ENCODE measurements at regions not wholly inside any gene's neighbourhood (a gene's known extent, or its start where the extent isn't known, plus 50 kb on each side); places are given as distances from the start of the nearest gene placed in this dataset.

GRCh38 chr3:182384221-182384620 lies 409.1 kb upstream of the ATP11B start:
- TF ChIP-seq CTCF (conservative IDR thresholded peaks at IDR 0.05) (no peak), ZFX (IDR thresholded peaks at IDR 0.05) (no peak)
- H3K27ac ChIP-seq = no peak overlapping the region

GRCh38 chr3:182385356-182385755 lies 407.9 kb upstream of the ATP11B start:
- TF ChIP-seq CTCF (conservative IDR thresholded peaks at IDR 0.05) = no peak
- no peak for TF ChIP-seq ZFX (IDR thresholded peaks at IDR 0.05)
- H3K27ac ChIP-seq = no peak overlapping the region

- no peak overlapping the region for H3K27ac ChIP-seq
- no peak for TF ChIP-seq CTCF (conservative IDR thresholded peaks at IDR 0.05)
- TF ChIP-seq ZFX (IDR thresholded peaks at IDR 0.05) = no peak
Measured at GRCh38 chr3:182388506-182388905, 404.8 kb upstream of the ATP11B start.

GRCh38 chr3:182389071-182389815 lies 404.1 kb upstream of the ATP11B start:
- H3K27ac ChIP-seq = no peak overlapping the region
- no peak for TF ChIP-seq CTCF (conservative IDR thresholded peaks at IDR 0.05)
- no peak for TF ChIP-seq ZFX (IDR thresholded peaks at IDR 0.05)

GRCh38 chr3:182390421-182390820 lies 402.9 kb upstream of the ATP11B start:
- H3K27ac ChIP-seq = no peak overlapping the region
- TF ChIP-seq CTCF (conservative IDR thresholded peaks at IDR 0.05) (no peak), ZFX (IDR thresholded peaks at IDR 0.05) (no peak)

GRCh38 chr3:182392182-182392937 lies 400.9 kb upstream of the ATP11B start:
- TF ChIP-seq CTCF (conservative IDR thresholded peaks at IDR 0.05) = peak; percentile 13; the same call in 1 of the 2 replicates
- TF ChIP-seq ZFX (IDR thresholded peaks at IDR 0.05) = no peak
- H3K27ac ChIP-seq = no peak overlapping the region

GRCh38 chr3:182393151-182393550 lies 400.2 kb upstream of the ATP11B start:
- TF ChIP-seq CTCF (conservative IDR thresholded peaks at IDR 0.05) (no peak), ZFX (IDR thresholded peaks at IDR 0.05) (no peak)
- no peak overlapping the region for H3K27ac ChIP-seq

All from C4-2B (cell line).